OCI-LY3 (cell line): ENCODE measurements at regions not wholly inside any gene's neighbourhood (a gene's known extent, or its start where the extent isn't known, plus 50 kb on each side); places are given as distances from the start of the nearest gene placed in this dataset.
"Not testable (repeated sequence)": the region's sequence is repeated elsewhere in the genome, so short reads cannot be mapped to it uniquely, and the experiment has no call there.

ENCODE experiments used
- H2AFZ ChIP-seq: fragments of 200-600, 300-600 bp; shearing (Covaris generic); 2 replicates; pipeline ENCODE4 v1.6.0; 2014; ENCODE audit warnings: antibody characterized with exemption, low read depth, low read length
- H3K27ac ChIP-seq: fragments of 200-600, 300-600 bp; sonication (generic); 2 replicates; pipeline ENCODE4 v1.5.1; 2014; ENCODE audit warnings: mild to moderate bottlenecking, low read length, moderate library complexity, mixed read lengths
- H3K27me3 ChIP-seq: fragments of 200-600, 300-600 bp; sonication (generic); 2 replicates; pipeline ENCODE4 v1.6.1; 2014; ENCODE audit warnings: low read depth, low read length, mixed read lengths
- H3K36me3 ChIP-seq: fragments of 200-600, 300-600 bp; sonication (generic); replicated peaks from 2 replicates; pipeline ENCODE3; 2014; ENCODE audit warnings: low read depth, low read length, mixed read lengths
- H3K4me1 ChIP-seq: fragments of 300-600, 200-600 bp; sonication (generic); 2 replicates; pipeline ENCODE4 v1.6.1; 2014; ENCODE audit warnings: low read length, mixed read lengths
- H3K4me2 ChIP-seq: fragments of 200-600, 300-600 bp; sonication (generic); 2 replicates; pipeline ENCODE4 v1.6.1; 2014; ENCODE audit warnings: low read length, mixed read lengths
- H3K4me3 ChIP-seq: fragments of 300-600, 200-600 bp; sonication (generic); 2 replicates; pipeline ENCODE4 v1.5.1; 2014; ENCODE audit warnings: antibody characterized with exemption, mild to moderate bottlenecking, low read length, moderate library complexity
- H3K79me2 ChIP-seq: fragments of 300-600, 200-600 bp; shearing (Covaris generic); 2 replicates; pipeline ENCODE4 v1.6.1; 2014; ENCODE audit warnings: mild to moderate bottlenecking, low read length, mixed read lengths
- H3K9ac ChIP-seq: fragments of 300-600, 200-600 bp; shearing (Covaris generic); 2 replicates; pipeline ENCODE4 v1.6.0; 2014; ENCODE audit warnings: mild to moderate bottlenecking, low read length, moderate library complexity
- H3K9me3 ChIP-seq: fragments of 200-600, 300-600 bp; shearing (Covaris generic); 2 replicates; pipeline ENCODE4 v1.6.1; 2014; ENCODE audit warnings: low read length, mixed read lengths; ENCODE audit not compliant: insufficient read depth
- H4K20me1 ChIP-seq: fragments of 200-600, 300-600 bp; sonication (generic); 2 replicates; pipeline ENCODE4 v1.6.1; 2016; ENCODE audit warnings: low read length, mixed read lengths; ENCODE audit not compliant: insufficient read depth
- EZH2phosphoT487 ChIP-seq: fragments of 200-600 bp; shearing (Covaris generic); IDR thresholded peaks from 2 replicates; pipeline ENCODE4 v1.6.1; 2018; ENCODE audit warnings: antibody characterized with exemption, mixed run types, low read depth
- TF ChIP-seq, protein P1 (sequence below): fragments of 200-600, 300-600 bp; sonication (generic); IDR thresholded peaks from 2 replicates; pipeline ENCODE4 v1.5.1; 2014; ENCODE audit warnings: antibody characterized with exemption, low read length, low read depth

- Histone ChIP-seq H3K9ac (no peak overlapping the region), H3K79me2 (no peaks in the 10 kb centered on the region), H3K27ac (no peak overlapping the region), H3K36me3 (no peaks in the 10 kb centered on the region), H4K20me1 (no peaks in the 10 kb centered on the region), H3K4me1 (no peaks in the 10 kb centered on the region), H3K4me2 (no peak overlapping the region), H3K27me3 (no peaks in the 10 kb centered on the region), H3K4me3 (no peak overlapping the region), H3K9me3 (no peaks in the 10 kb centered on the region), H2AFZ (no peak overlapping the region)
- TF ChIP-seq EZH2phosphoT487, result no peak
- TF ChIP-seq, protein P1, sequence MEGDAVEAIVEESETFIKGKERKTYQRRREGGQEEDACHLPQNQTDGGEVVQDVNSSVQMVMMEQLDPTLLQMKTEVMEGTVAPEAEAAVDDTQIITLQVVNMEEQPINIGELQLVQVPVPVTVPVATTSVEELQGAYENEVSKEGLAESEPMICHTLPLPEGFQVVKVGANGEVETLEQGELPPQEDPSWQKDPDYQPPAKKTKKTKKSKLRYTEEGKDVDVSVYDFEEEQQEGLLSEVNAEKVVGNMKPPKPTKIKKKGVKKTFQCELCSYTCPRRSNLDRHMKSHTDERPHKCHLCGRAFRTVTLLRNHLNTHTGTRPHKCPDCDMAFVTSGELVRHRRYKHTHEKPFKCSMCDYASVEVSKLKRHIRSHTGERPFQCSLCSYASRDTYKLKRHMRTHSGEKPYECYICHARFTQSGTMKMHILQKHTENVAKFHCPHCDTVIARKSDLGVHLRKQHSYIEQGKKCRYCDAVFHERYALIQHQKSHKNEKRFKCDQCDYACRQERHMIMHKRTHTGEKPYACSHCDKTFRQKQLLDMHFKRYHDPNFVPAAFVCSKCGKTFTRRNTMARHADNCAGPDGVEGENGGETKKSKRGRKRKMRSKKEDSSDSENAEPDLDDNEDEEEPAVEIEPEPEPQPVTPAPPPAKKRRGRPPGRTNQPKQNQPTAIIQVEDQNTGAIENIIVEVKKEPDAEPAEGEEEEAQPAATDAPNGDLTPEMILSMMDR, result no peak
These were observed 270.6 kb downstream of the TTC8 start for GRCh38 chr14:89095036-89095435.

DNA sequence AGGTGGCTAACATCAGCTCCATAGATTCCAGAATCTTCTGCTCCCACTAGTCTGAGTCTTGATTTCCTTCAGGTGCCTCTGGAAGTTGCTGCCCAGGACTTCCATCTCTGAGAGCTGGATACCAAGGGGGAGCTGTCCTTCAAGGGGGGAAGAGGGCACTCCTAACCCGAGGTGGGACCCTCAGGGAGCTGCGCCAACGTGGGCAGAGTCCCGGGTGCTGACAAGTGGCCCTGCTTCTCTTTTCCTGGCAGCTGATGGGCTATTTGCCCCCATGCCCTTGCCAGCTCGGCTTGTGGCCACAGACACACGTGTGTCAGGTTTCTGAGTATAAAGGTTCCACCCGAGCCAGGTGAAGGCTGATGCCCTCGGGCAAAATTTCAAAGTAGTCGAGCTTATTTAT is 272.5 kb downstream of the TTC8 start:
- no peaks in the 10 kb centered on the region for H3K9me3 ChIP-seq
- no peaks in the 10 kb centered on the region for H3K27me3 ChIP-seq
- TF ChIP-seq EZH2phosphoT487, result no peak
- TF ChIP-seq, protein P1, result no peak
- no peak overlapping the region for H3K4me3 ChIP-seq
- no peak overlapping the region for H3K27ac ChIP-seq
- H2AFZ ChIP-seq, result no peak overlapping the region
- H3K79me2 ChIP-seq, result no peaks in the 10 kb centered on the region
- H3K4me1 ChIP-seq, result no peaks in the 10 kb centered on the region
- no peak overlapping the region for H3K4me2 ChIP-seq
- H3K9ac ChIP-seq, result no peak overlapping the region
- H4K20me1 ChIP-seq, result no peaks in the 10 kb centered on the region
- no peaks in the 10 kb centered on the region for H3K36me3 ChIP-seq

DNA sequence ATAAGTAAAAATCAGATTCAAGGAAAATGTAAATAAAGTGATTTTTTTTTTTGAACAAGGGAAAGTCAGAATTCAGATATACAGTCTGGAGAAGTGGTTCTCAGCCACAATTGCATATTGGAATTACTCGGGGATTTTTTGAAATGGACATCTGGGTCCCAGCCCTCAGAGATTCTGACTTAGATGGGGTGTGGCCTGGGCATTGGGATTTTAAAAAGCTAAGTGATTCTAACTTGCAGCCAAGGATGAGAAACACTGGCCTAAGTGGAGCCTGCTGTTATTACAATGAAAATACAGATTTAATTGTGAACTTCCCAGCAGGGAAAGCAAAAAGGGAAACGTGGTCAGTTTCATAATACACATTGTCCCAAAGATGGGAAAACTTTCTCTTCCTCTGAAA is 273.8 kb downstream of the TTC8 start:
- no peaks in the 10 kb centered on the region for H3K79me2 ChIP-seq
- no peak for TF ChIP-seq EZH2phosphoT487
- TF ChIP-seq, protein P1, result no peak
- H2AFZ ChIP-seq, result no peak overlapping the region
- no peak overlapping the region for H3K9ac ChIP-seq
- H4K20me1 ChIP-seq, result no peaks in the 10 kb centered on the region
- no peaks in the 10 kb centered on the region for H3K4me1 ChIP-seq
- no peaks in the 10 kb centered on the region for H3K27me3 ChIP-seq
- H3K36me3 ChIP-seq, result no peaks in the 10 kb centered on the region
- H3K9me3 ChIP-seq, result no peaks in the 10 kb centered on the region
- no peak overlapping the region for H3K4me3 ChIP-seq
- no peak overlapping the region for H3K4me2 ChIP-seq
- no peak overlapping the region for H3K27ac ChIP-seq

DNA sequence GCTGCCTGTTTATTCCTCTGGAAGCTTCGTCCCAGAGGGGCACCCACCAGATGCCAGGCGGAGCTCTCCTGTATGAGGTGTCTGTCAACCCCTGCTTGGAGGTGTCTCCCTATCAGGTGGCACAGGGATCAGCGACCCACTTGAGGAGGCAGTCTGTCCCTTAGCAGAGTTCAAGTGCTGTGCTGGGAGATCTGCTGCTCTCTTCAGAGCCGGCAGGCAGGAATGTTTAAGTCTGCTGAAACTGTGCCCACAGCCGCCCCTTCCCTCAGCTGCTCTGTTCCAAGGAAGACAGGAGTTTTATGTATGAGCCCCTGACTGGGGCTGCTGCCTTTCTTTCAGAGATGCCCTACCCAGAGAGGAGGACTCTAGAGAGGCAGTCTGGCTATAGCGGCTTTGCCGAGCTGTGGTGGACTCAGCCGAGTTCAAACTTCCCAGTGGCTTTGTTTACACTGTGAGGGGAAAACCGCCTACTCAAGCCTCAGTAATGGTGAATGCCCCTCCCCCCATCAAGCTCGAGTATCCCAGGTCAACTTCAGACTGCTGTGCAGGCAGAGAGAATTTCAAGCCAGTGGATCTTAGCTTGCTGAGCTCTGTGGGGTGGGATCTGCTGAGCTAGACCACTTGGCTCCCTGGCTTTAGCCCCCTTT is 279.8 kb downstream of the TTC8 start:
- not testable (repeated sequence) for H3K4me3 ChIP-seq, H3K27me3 ChIP-seq, H3K79me2 ChIP-seq, H2AFZ ChIP-seq, H3K4me1 ChIP-seq, H3K36me3 ChIP-seq, H3K9ac ChIP-seq, H3K27ac ChIP-seq, H3K4me2 ChIP-seq, H4K20me1 ChIP-seq, H3K9me3 ChIP-seq

GRCh38 chr14:89104861-89105260 is 280.4 kb downstream of the TTC8 start:
- H3K79me2 ChIP-seq, H4K20me1 ChIP-seq, H3K9me3 ChIP-seq, H3K27me3 ChIP-seq, H3K9ac ChIP-seq, H3K4me2 ChIP-seq, H3K36me3 ChIP-seq, H3K4me3 ChIP-seq, H3K4me1 ChIP-seq, H2AFZ ChIP-seq, H3K27ac ChIP-seq: not testable (repeated sequence)
